ENCODE measurements at regions not wholly inside any gene's neighbourhood (a gene's known extent, or its start where the extent isn't known, plus 50 kb on each side); places are given as distances from the start of the nearest gene placed in this dataset.

GRCh38 chr20:39588148-39588757, 626.1 kb downstream of the DHX35 start:
- intact Hi-C loops (cut with DNase I), result no loop called here
- DNase-seq (ENCODE audit: low spot score), result no peak

DNA sequence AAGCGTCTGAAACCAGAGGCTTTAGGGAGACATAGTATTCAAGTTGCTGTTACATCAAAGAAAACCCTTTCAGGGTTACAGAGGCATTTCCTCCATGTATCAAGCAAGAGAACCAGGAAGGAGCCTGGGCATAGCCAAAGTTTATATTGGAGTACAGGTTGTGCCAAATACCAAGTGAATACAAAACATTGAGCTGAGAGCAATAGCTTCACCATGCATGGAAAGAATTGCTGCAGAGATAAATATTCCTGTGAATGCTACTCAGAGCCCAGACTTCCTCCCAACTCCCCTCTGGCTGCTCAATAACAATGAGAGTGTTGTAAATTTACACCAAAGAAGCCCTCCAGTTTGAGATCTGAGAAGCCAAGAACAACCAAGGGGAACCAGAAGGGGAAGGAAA, 618.9 kb downstream of the DHX35 start:
- intact Hi-C loops (cut with DNase I), result no loop called here
- DNase-seq (ENCODE audit: low spot score), result no peak

GRCh38 chr20:39576771-39577170, 614.6 kb downstream of the DHX35 start:
- DNase-seq (ENCODE audit: low spot score), result no peak
- intact Hi-C loops (cut with DNase I), result no loop called here

GRCh38 chr20:39574061-39574460, 611.9 kb downstream of the DHX35 start:
- intact Hi-C loops (cut with DNase I), result no loop called here
- no peak for DNase-seq (ENCODE audit: low spot score)

DNA sequence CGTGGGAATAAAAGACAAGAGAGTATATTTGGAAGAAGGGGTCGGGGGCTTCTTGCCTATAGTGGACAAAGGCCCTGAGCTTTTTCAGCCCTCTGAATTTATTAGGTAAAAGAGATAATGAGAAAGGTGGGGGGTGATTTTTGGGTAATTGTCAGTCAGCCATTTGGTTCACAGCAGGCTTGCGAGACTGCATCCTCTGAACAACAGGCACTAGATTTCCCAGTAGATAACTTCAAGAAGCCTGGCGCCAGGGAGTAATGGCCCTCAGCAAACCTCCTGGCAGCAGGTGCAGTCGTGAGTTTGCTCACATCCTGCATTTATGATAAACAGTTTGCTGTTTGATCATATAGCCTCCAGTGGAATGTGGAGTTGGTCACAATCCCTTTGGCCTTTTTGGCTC, 609.0 kb downstream of the DHX35 start:
- DNase-seq (ENCODE audit: low spot score), result no peak
- intact Hi-C loops (cut with DNase I), result no loop called here

DNA sequence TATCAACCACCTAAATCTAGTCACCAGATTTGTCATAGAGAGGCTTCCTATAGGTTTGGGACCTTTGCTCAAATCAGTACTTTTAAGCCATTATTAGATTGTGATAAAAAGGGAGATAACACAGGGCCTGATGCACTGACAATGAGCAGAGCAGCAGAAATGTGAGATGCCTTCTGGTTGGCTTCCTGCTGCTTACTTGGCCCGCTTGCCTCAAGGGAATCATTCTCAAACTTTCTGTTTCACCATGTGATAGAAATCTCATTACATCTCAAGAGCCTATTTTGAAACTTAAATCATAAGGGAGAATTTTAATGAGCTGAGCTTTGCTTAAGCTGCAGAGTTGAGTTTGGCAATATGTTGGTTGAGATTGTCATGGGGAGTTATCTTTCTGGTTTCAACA, 606.0 kb downstream of the DHX35 start:
- intact Hi-C loops (cut with DNase I), result no loop called here

GRCh38 chr20:39563349-39563748, 601.2 kb downstream of the DHX35 start:
- intact Hi-C loops (cut with DNase I), result no loop called here

More for the DNA sequence above, 606.0 kb downstream of the DHX35 start:
- no peak for DNase-seq (ENCODE audit: low spot score)

DNA sequence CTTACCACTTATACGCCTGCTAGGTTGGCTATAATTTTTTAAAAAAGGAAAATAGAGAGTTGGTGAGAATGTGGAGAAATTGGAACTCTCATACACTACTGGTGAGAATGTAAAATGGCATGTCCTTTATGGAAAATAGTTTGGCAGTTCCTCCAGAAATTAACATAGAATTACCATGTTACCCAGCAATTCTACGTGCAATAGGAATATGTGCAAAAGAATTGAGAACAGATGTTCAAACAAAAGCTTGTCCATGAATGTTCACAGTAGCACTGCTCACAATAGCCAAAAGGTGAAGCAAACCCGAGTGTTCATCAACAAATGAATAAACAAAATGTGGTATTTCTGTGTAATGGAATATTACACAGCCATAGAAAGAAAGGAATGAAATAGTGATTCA, 592.2 kb downstream of the DHX35 start:
- DNase-seq (ENCODE audit: low spot score), result no peak
- intact Hi-C loops (cut with DNase I), result no loop called here

More at GRCh38 chr20:39563349-39563748, 601.2 kb downstream of the DHX35 start:
- DNase-seq (ENCODE audit: low spot score), result no peak

- DNase-seq (ENCODE audit: low spot score), result no peak
- intact Hi-C loops (cut with DNase I), result no loop called here
These were observed 591.0 kb downstream of the DHX35 start for GRCh38 chr20:39553120-39553519.

DNA sequence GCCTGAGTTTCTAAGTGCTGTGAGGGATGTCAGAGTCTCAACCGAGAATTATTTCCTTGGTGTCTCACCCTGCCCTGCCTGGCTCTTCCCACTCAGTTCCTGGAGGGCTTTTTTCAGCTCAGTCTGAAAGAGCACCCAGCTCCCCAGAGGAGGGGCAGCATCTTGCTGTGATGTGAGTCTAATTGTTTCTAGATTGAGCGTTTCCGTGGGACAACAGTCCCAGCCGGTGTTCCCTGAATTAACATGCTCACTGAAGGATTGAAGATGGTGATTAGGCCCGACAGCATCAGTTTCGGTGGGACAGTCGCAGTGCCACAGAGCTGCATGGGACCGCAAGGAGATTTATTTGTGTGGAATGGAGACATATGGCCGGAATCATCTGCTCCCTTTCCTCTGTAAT, 587.6 kb downstream of the DHX35 start:
- no peak for DNase-seq (ENCODE audit: low spot score)
- intact Hi-C loops (cut with DNase I), result no loop called here

GRCh38 chr20:39547546-39548408, 585.6 kb downstream of the DHX35 start:
- DNase-seq (ENCODE audit: low spot score), result no peak
- intact Hi-C loops (cut with DNase I), result no loop called here

DNA sequence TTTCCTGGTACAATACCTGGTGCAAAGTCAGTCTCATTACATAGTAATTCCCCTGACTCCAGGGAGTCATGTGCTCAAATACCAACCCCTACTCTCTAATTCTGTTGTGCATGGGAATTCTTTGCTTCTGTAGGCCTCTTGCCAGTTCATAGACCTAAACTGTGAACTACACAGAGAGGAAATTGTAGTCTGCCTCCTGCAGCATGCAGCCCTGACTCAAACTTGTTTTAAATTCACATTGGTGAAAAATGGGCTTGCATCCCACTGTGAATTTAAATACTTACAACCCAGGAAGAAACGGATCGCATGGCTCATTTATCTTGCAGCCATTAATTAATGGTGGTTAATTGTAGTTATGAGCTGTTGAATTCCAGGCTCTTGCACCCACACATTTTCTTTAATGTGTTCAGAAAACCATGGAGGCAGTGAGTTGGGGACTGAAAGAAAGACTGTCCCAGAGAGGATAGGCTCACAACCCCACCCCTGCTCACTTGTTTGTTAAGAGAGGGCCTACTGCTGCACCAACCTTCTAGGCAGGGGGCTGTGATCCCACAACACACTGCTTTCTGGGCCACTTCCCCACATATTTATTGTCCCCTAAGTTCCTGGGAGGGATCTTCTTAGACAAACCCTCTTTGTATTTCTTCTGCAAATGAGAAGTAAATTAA, 579.1 kb downstream of the DHX35 start:
- intact Hi-C loops (cut with DNase I), result no loop called here
- DNase-seq (ENCODE audit: low spot score), result no peak

DNA sequence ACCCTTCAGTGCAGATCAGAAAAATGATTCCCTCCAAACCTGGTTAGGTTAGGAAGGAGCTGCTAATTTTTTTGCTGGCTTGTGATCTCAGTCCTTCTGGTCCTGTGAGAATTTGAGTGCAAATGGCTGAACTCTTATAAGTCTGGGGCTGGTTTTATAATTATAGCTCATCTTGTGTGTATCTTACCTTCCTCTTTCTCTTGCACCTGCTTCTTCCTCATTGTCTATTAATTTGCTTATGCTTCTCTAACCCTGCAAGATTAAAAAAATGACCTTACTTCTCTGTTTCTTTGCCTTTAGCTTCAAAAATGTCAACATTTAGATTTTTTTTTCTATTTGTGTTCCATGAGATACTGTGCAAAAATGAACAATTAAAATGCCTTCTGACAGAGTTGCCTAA, 576.2 kb downstream of the DHX35 start:
- intact Hi-C loops (cut with DNase I), result no loop called here
- no peak for DNase-seq (ENCODE audit: low spot score)

DNA sequence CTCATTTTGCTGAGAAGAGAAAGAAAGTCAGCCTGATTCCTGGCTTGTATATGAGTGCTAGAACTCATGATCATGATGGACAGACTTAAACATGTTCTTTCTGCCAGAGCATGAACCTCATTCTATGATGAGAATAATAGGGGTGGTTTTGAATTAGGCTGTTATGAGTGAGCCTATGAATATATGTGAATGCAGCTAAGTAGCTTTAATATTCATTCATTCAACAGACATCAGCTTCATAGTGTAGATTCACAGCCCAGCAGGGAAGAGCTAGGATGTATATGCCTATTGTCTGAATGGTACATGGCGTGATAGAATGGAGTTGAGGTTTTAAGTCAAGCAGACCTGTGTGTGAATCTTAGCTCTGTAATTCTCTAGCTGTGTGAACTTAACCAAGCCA, 573.2 kb downstream of the DHX35 start:
- no peak for DNase-seq (ENCODE audit: low spot score)
- intact Hi-C loops (cut with DNase I), result no loop called here

- intact Hi-C loops (cut with DNase I), result no loop called here
- no peak for DNase-seq (ENCODE audit: low spot score)
These were observed 572.7 kb downstream of the DHX35 start for GRCh38 chr20:39534846-39535245.

DNA sequence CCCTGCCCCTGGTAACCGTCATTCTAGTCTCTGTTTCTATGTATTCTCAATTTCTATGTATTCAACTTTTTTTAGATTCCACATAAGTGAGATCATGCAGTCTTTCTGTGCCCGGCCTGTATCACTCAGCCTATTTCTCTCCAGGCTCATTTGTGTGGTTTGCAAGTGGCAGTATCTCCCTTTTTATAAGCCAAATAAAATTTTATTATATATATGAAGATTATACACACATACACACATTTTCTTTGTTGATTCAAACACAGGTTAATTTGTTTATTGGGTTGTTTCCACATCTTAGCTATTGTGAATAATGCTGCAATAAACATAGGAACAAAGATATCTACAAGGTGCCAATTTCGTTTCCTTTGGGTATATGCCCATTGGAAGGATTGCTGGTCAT, 571.7 kb downstream of the DHX35 start:
- DNase-seq (ENCODE audit: low spot score), result no peak
- intact Hi-C loops (cut with DNase I), result no loop called here

- DNase-seq (ENCODE audit: low spot score), result no peak
- intact Hi-C loops (cut with DNase I), result no loop called here
These were observed 570.1 kb downstream of the DHX35 start for GRCh38 chr20:39532205-39532604.

GRCh38 chr20:39528436-39528835, 566.3 kb downstream of the DHX35 start:
- DNase-seq (ENCODE audit: low spot score), result no peak
- intact Hi-C loops (cut with DNase I), result no loop called here

GRCh38 chr20:39524371-39524911, 562.3 kb downstream of the DHX35 start:
- DNase-seq (ENCODE audit: low spot score), result no peak
- intact Hi-C loops (cut with DNase I), result no loop called here

DNA sequence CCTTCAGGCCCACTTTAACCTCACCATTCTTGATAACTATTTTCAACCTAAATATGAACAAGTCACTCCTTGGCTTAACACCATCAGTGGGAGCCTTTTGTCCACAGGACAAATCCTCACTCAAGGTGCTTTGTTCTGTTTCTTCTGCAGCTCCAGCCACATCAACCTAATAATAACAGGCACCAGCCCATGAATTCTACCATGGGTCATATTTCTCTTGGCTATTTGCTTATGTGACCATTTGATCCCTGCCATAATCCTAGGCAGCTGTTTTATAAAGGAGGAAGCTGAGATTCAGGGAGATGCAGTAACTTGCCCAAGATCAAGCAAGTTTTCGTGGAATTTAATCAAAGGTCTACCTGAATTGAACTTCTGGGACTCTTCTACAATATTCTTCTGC, 561.3 kb downstream of the DHX35 start:
- intact Hi-C loops (cut with DNase I), result no loop called here
- DNase-seq (ENCODE audit: low spot score), result no peak
